NCI-H82 (cell line): ENCODE measurements at regions not wholly inside any gene's neighbourhood (a gene's known extent, or its start where the extent isn't known, plus 50 kb on each side); places are given as distances from the start of the nearest gene placed in this dataset.
"Not testable (repeated sequence)": the region's sequence is repeated elsewhere in the genome, so short reads cannot be mapped to it uniquely, and the experiment has no call there.

ENCODE experiments used
- DNase-seq: peaks from one replicate; lab custom pipeline; 2025; lab: John Stamatoyannopoulos, UW

DNA sequence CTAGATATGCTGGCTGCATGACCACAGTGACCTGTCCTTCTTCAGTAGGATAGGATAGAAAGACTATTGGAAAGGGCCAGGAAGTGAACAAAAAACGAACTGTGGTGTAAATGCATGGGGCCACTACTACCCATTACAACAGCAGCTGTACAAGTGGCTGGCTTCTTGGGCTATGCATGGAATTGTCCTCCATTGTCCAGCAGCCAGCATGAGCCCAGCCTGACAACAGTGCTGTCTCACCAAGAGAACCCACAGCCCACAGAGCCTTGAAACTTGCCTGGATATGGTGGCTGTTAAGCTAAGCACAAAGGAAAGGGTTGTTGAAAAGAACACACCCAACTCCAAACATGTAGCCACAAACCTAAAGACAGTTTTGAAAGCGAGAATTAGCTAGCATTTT, 330.2 kb upstream of the F9 start:
- DNase-seq, result no peak

- no peak for DNase-seq
Measured at GRCh38 chrX:139199933-139200332, 330.6 kb upstream of the F9 start.

DNA sequence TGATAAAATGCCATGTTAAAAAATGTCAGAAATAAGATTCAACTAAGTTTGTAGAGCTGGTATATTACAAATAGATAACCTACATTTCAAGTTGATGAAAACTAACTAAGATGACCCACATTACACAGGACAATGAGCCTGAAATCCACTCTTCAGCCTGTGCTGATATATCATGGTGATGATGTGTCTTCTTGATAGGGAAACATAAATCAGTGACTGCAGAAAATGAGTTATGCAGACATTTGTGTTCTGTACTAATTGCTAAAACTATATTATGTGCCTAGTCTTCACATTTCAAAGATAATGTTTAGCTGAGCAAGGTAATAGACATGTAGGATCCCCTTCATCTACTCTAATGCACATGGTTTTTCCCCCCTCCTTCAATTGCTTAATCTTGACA, 331.6 kb upstream of the F9 start:
- DNase-seq, result no peak

GRCh38 chrX:139196890-139197289, 333.6 kb upstream of the F9 start:
- no peak for DNase-seq

DNA sequence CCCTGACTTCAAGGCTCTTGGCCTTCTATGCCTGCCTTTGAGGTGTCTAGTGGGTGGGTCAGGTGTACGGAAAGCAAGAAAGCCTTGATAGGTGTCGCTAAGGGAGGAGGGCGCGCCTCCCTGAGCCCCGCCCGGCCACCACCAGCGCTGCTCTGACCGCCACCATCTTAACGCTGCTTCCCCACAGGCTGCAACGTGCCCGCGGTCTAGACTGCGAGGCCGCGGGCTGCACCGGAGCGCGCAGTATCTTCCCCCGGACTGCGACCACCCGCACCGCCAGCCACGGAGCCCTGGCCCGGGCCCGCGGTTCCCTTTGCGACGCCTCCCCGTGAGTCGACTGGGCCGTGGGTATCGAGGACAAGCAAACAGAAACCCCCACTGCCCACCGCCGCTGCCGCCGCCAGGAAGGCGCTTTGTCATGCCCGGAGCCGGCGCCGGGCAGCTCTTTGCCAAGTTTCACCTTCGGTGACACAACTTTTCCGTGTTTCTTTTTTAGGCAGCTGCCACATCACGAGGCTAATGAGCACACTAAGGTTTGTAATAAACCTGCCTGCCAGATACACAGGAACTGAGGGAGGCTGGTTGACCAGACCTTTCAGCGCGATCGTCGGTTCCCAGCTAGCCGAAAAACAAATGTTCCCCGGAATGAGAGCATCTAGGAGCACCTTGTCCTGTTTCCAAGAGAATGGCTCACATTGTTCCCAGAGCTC, 335.8 kb upstream of the F9 start:
- no peak for DNase-seq

DNA sequence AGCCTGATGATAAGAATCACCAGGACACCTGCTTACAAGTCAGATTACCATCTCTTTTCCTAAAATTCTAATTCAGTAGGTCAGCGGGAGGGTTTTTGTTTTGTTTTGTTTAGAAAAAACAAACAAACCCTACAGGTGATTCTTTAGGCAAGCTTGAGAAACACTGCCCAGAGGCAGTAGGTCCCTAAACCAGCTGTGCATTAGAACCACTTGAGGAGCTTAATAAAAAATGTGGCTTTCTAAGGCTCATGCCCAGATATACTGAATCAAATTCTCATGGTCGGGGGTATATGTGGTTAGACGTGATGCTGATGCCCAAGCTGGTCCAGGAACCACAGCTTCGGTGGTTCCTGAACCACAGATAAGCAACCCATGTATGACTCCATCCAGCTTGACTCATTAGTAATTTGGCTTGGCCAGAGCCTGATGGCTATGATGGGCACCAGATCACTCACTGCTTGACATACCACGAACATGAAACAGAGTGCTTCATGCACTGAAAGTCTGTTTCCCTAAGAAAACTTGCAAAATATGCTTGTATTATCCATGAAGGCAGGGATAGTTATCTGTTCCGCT, 338.1 kb upstream of the F9 start:
- no peak for DNase-seq

GRCh38 chrX:139191746-139192385, 338.7 kb upstream of the F9 start:
- DNase-seq, result no peak

- DNase-seq, result no peak
Measured at GRCh38 chrX:139191286-139191685, 339.3 kb upstream of the F9 start.

DNA sequence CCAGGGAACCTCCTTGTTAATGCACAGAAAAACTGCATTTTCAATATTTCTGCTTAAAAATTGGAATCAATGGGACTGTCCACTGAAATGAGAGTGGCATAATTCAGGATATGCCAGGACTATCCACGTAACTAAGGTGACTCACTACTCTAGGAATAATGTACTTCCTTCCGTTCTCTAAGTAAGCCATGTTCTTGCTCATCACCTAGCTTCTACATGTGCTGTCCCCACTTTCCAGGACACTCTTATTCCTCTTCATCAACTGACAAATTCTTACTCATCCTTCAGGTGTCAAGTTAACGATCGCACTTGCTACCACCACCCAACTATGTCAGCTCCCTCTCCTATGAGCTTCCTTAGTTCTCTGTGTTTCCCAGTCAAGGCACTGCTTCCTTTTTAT, 342.8 kb upstream of the F9 start:
- DNase-seq, result no peak

GRCh38 chrX:139186991-139187390, 343.5 kb upstream of the F9 start:
- DNase-seq, result no peak

- DNase-seq, result no peak
Measured at GRCh38 chrX:139179592-139179991, 350.9 kb upstream of the F9 start.

DNA sequence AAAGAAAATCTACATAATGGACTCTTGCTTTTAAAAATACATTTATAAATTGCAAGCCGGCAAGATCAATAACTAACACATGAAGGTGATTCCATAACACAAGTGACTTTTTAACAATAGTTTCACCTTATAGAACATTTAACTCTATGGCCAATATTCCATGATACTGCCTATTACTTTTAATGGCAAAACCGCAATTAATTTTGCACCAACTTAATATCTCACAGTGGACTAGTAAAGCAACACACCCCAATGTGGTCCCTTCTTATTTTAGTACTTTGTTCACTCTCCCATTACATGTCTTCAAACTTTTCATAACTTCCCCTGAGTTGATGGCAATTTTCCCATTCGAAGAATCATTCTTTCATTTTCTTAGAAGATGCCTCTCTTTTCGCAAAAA, 351.6 kb upstream of the F9 start:
- no peak for DNase-seq

DNA sequence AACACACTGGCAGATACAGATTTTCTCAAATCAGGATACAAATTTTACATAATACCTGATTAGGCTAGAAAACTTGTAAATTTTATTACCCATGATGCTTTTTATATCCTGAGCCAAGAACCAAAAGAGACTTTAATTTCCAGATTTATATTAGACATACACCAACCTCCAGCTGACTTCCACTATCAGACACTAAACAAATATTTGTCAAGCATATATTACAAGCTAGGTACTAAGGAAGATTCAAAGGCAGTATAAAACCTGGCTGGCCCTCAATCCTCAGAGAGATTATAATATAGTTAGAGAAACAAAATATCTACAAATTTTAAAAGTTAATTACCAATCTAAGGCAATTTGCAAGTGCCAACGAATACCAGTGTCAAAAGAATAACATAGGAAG, 357.8 kb upstream of the F9 start:
- no peak for DNase-seq

- peak; percentile 23 for DNase-seq
Measured at GRCh38 chrX:139170526-139171173, 359.9 kb upstream of the F9 start.

DNA sequence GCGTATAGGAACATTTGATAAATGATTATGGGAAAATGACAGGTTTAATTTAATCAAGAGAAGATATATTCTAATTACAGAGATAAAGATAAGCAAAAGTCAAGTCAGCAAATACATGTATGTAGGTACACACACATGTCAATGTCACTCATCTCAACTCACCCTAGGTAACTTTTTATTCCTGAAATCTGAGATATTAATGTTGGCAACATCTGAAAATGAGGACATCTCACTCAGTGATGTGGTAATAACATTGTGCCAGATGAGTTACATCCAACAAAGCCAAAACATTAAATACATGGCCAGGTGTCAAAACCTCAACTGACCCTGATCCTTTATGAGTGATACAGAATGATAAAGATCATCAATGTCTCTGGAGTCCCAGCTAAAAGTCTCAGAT, 363.3 kb upstream of the F9 start:
- DNase-seq, result no peak

DNA sequence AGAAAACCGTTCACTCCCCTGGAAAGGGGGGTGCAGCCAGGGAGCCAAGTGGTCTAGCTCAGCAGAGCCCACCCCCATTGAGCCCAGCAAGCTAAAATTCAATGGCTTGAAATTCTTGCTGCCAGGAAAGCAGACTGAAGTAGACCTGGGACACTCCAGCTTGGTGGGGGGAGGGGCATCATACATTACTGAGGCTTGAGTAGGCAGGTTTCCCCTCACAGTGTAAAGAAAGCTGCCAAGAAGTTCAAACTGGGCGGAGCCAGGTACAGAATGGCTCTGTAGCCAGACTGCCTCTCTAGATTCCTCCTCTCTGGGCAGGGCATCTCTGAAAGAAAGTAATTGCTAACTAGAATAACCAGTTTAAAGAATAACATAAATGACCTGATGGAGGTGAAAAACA, 372.3 kb upstream of the F9 start:
- no peak for DNase-seq

- no peak for DNase-seq
Measured at GRCh38 chrX:139156356-139156755, 374.2 kb upstream of the F9 start.

GRCh38 chrX:139146625-139147024, 383.9 kb upstream of the F9 start:
- not testable (repeated sequence) for DNase-seq

- no peak for DNase-seq
Measured at GRCh38 chrX:139141370-139141769, 389.2 kb upstream of the F9 start.

- DNase-seq, result no peak
Measured at GRCh38 chrX:139134316-139134715, 396.2 kb upstream of the F9 start.

DNA sequence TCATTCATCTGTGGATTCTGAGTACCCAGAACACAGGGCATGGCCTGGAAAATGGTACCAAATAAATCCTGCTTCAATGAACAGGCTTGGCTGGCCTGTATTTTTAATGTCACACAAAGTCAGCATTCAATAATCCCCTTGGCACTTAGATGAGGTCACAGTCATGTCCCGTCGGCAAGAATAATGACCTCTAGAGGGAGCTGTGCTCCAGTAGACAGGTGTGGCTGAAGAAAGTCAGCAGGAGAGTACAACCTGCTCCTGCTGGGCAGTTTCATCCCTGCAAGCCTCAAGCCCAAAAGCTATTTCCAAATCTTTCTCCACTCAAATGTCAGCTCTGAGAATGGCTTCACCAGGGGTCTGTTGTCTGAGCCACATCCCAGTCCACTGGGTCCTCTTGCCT, 404.0 kb upstream of the F9 start:
- DNase-seq, result peak; percentile 74

DNA sequence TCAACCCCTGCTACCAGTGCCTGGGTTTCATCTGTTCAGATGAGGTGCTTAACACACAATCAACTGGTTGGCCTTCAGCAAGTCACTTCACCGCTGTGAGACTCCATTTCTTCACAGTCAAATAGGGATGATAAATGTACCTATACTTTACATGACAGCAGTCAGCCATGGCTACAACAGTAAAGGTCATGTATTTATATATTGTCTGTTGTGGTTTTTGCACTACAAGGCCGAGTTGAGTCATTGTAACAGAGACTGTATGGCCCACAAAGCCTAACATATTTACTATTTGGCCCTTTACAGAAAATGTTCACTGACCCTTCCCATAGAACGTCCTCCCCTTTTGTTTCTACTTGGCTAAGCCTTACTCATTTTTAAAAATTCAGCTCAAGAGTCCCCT, 404.6 kb upstream of the F9 start:
- DNase-seq, result no peak

- no peak for DNase-seq
Measured at GRCh38 chrX:139121616-139122286, 408.8 kb upstream of the F9 start.
